ENCODE measurements at regions not wholly inside any gene's neighbourhood (a gene's known extent, or its start where the extent isn't known, plus 50 kb on each side); places are given as distances from the start of the nearest gene placed in this dataset.

DNA sequence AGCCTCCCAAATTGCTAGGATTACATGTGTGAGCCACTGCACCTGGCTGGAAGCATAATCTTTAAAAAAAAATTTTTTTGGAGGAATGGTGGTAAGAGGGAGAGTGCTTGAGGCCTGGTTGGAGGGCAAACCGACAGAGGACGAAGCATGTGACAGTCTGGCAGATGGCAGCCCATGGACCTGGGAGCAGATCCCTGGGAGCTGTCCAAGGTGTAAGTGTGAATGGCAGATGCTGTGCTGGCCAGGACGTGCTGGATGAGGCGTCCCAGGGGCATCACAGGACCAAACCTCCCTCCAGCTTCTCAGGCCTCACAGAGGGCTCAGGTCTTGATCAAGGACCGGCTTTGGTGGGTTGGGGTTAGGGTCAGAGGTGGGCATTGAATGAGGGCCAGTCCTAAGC lies 128.4 kb upstream of the NCOR2 start:
- no peak for TF ChIP-seq TAF1 (IDR thresholded peaks at IDR 0.05; ENCODE audit: borderline replicate concordance, insufficient read depth, low read length)
- TF ChIP-seq POLR2AphosphoS5 (IDR thresholded peaks at IDR 0.05; ENCODE audit: low read depth, low read length), result no peak
- no peak for TF ChIP-seq SIN3A (IDR thresholded peaks at IDR 0.05; ENCODE audit: borderline replicate concordance, insufficient read depth, low read length)
- TF ChIP-seq, protein P1, sequence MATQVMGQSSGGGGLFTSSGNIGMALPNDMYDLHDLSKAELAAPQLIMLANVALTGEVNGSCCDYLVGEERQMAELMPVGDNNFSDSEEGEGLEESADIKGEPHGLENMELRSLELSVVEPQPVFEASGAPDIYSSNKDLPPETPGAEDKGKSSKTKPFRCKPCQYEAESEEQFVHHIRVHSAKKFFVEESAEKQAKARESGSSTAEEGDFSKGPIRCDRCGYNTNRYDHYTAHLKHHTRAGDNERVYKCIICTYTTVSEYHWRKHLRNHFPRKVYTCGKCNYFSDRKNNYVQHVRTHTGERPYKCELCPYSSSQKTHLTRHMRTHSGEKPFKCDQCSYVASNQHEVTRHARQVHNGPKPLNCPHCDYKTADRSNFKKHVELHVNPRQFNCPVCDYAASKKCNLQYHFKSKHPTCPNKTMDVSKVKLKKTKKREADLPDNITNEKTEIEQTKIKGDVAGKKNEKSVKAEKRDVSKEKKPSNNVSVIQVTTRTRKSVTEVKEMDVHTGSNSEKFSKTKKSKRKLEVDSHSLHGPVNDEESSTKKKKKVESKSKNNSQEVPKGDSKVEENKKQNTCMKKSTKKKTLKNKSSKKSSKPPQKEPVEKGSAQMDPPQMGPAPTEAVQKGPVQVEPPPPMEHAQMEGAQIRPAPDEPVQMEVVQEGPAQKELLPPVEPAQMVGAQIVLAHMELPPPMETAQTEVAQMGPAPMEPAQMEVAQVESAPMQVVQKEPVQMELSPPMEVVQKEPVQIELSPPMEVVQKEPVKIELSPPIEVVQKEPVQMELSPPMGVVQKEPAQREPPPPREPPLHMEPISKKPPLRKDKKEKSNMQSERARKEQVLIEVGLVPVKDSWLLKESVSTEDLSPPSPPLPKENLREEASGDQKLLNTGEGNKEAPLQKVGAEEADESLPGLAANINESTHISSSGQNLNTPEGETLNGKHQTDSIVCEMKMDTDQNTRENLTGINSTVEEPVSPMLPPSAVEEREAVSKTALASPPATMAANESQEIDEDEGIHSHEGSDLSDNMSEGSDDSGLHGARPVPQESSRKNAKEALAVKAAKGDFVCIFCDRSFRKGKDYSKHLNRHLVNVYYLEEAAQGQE (IDR thresholded peaks at IDR 0.05; ENCODE audit: insufficient read depth in 1 of 2, low read depth in 2 of 2, low read length in 2 of 2), result peak; percentile 91 to 93
- TF ChIP-seq FOXP2 (optimal IDR thresholded peaks at IDR 0.05; ENCODE audit: borderline replicate concordance, extremely low read depth, extremely low read length, insufficient read depth), result no peak
